ENCODE measurements at regions not wholly inside any gene's neighbourhood (a gene's known extent, or its start where the extent isn't known, plus 50 kb on each side); places are given as distances from the start of the nearest gene placed in this dataset.
"Not testable (repeated sequence)": the region's sequence is repeated elsewhere in the genome, so short reads cannot be mapped to it uniquely, and the experiment has no call there.

DNA sequence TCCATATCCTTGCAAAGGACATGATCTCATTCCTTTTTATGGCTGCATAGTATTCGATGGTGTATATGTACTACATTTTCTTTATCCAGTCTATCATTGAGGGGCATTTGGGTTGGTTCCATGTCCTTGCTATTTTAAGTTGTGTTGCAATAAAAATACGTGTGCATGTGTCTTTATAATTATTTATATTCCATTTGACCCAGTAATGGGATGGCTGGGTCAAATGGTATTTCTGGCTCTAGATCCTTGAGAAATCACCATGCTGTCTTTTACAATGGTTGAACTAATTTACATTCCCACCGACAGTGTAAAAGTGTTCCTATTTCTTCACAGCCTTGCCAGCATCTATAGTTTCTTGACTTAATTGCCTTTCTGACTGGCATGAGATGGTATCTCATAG, 972.6 kb upstream of the KCND2 start:
- H2BK20ac ChIP-seq (ENCODE audit: low read depth, low read length); H2BK5ac ChIP-seq (ENCODE audit: low read depth, low read length, poor library complexity, severe bottlenecking); H3K36me3 ChIP-seq (ENCODE audit: control insufficient read depth, insufficient read depth, low read length); H3K79me1 ChIP-seq (ENCODE audit: low read depth in 1 of 2, low read length in 2 of 2); H2BK120ac ChIP-seq (ENCODE audit: low read depth, low read length); ATAC-seq (ENCODE audit: low read depth); H3K4me1 ChIP-seq (ENCODE audit: control insufficient read depth, insufficient read depth, low read length); H3K27me3 ChIP-seq (ENCODE audit: control insufficient read depth, insufficient read depth, low read length); H4K8ac ChIP-seq (ENCODE audit: low read depth in 2 of 2, low read length in 2 of 2); H3K4me2 ChIP-seq (ENCODE audit: low read depth, low read length); H2AK5ac ChIP-seq (ENCODE audit: low read depth, low read length); CTCF ChIA-PET; H3K9me1 ChIP-seq (ENCODE audit: insufficient read depth, low read length); H2BK15ac ChIP-seq (ENCODE audit: low read depth, low read length); DNase-seq; H3K56ac ChIP-seq (ENCODE audit: extremely low read depth, insufficient read depth, low read length); dilution Hi-C loops (cut with HindIII; ENCODE audit: low sequenced_read_pairs, unreplicated experiment); H3K4ac ChIP-seq (ENCODE audit: low read depth, low read length); BruUV-seq (replicated peaks); H2AFZ ChIP-seq (replicated peaks; ENCODE audit: low read length, poor library complexity); H4K91ac ChIP-seq (ENCODE audit: insufficient read depth, low read depth, low read length); H3K27ac ChIP-seq (ENCODE audit: insufficient read depth, low read length); H3K4me3 ChIP-seq (ENCODE audit: insufficient read depth, low read depth, low read length); H3K14ac ChIP-seq (replicated peaks; ENCODE audit: low read depth, low read length); H3K9me3 ChIP-seq (ENCODE audit: control insufficient read depth, insufficient read depth, low read length); H4K20me1 ChIP-seq (ENCODE audit: insufficient read depth, low read length); H2AK9ac ChIP-seq (replicated peaks; ENCODE audit: low read depth, low read length, poor library complexity); H3K18ac ChIP-seq (ENCODE audit: low read depth, low read length); POLR2A ChIA-PET (ENCODE audit: unreplicated experiment); intact Hi-C loops (cut with micrococcal nuclease); H3K9ac ChIP-seq (ENCODE audit: low read depth, low read length); H4K5ac ChIP-seq (ENCODE audit: low read depth, low read length); in situ Hi-C loops (cut with MboI; ENCODE audit: low sequenced_read_pairs); H3K23ac ChIP-seq (ENCODE audit: low read depth, low read length): not testable (repeated sequence)
- WGBS, 2 experiments (ENCODE audit: extremely low coverage in 2 of 2, insufficient read length in 1 of 2): no CpG with 5 or more reads among the region's 3 CpGs

All from IMR-90 (cell line).